BLaER1 (cell line): ENCODE measurements at regions not wholly inside any gene's neighbourhood (a gene's known extent, or its start where the extent isn't known, plus 50 kb on each side); places are given as distances from the start of the nearest gene placed in this dataset.

Experiments used
- H3K27ac ChIP-seq: shearing (Covaris generic); formaldehyde crosslinking; 2 replicates; pipeline ENCODE4 v1.8.1; 2022
- H3K27me3 ChIP-seq: shearing (Covaris generic); formaldehyde crosslinking; 2 replicates; pipeline ENCODE4 v1.8.1; 2022
- H3K36me3 ChIP-seq: shearing (Covaris generic); formaldehyde crosslinking; 2 replicates; pipeline ENCODE4 v1.8.1; 2022
- H3K4me1 ChIP-seq: shearing (Covaris generic); formaldehyde crosslinking; 2 replicates; pipeline ENCODE4 v1.8.1; 2022
- H3K4me2 ChIP-seq: shearing (Covaris generic); formaldehyde crosslinking; 2 replicates; pipeline ENCODE4 v1.8.1; 2022
- H3K4me3 ChIP-seq: shearing (Covaris generic); formaldehyde crosslinking; 2 replicates; pipeline ENCODE4 v1.8.1; 2022
- H3K9ac ChIP-seq: shearing (Covaris generic); formaldehyde crosslinking; 2 replicates; pipeline ENCODE4 v1.8.1; 2022
- H3K9me3 ChIP-seq: shearing (Covaris generic); formaldehyde crosslinking; 2 replicates; pipeline ENCODE4 v1.8.1; 2022
- H4K20me1 ChIP-seq: shearing (Covaris generic); formaldehyde crosslinking; 2 replicates; pipeline ENCODE4 v1.8.1; 2022
- Cebpa-rat ChIP-seq: shearing (Covaris generic); IDR thresholded peaks from 2 replicates; pipeline ENCODE4 v1.8.1; 2022

DNA sequence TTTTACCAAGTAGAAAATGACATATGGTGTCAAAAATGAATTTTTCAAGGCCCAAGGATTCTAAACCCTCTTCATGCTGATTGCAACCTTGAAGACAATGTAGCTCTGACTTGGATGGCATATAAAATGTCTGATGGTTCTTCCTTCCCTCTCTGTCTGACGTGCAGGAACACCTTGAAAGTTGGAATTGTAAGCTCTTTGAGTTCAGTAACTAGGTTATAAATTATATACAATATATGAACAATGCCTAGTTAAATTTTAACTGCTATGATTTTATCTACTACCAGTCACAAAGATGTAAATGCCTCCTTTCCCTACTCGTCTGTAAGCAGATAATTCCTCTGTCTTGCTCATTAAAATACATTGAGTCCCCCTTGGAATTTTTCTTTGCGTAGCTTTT lies 89.5 kb upstream of the TMEM17 start:
- no peak overlapping the region for H3K9ac ChIP-seq
- H3K27ac ChIP-seq = no peak overlapping the region
- TF ChIP-seq Cebpa-rat = no peak
- H3K9me3 ChIP-seq = peaks cover 4% of the 10 kb centered on the region; the same call in 1 of the 2 replicates
- H3K27me3 ChIP-seq = no peaks in the 10 kb centered on the region
- peaks cover 6% of the 10 kb centered on the region; the same call in 1 of the 2 replicates for H3K4me1 ChIP-seq
- no peak overlapping the region for H3K4me3 ChIP-seq
- no peak overlapping the region for H3K4me2 ChIP-seq
- no peaks in the 10 kb centered on the region for H3K36me3 ChIP-seq
- H4K20me1 ChIP-seq = no peaks in the 10 kb centered on the region

DNA sequence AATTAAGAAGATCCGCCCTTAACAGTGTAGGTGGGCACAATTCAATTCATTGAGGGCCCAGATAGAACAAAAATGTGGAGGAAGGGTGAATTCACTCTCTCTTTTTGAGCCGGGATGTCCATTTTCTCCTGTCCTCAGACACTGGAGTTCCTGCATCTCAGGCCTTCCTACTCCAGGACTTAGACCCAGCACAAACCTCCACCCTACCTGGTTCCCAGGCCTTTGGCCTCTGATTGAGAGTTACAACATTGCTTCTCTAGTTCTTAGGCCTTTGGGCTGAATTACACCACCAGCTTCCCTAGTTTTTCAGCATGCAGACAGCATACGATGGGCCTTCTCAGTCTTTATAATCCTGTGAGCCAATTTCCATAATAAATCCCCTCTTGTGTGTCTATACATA lies 87.8 kb upstream of the TMEM17 start:
- H3K4me3 ChIP-seq = no peak overlapping the region
- no peaks in the 10 kb centered on the region for H3K9me3 ChIP-seq
- H3K27me3 ChIP-seq = no peaks in the 10 kb centered on the region
- H4K20me1 ChIP-seq = no peaks in the 10 kb centered on the region
- H3K4me2 ChIP-seq = no peak overlapping the region
- H3K4me1 ChIP-seq = peaks cover 6% of the 10 kb centered on the region; the same call in 1 of the 2 replicates
- no peak for TF ChIP-seq Cebpa-rat
- no peak overlapping the region for H3K9ac ChIP-seq
- no peaks in the 10 kb centered on the region for H3K36me3 ChIP-seq
- no peak overlapping the region for H3K27ac ChIP-seq

GRCh38 chr2:62591491-62591890 lies 85.5 kb upstream of the TMEM17 start:
- Histone ChIP-seq H3K4me3 (no peak overlapping the region), H4K20me1 (no peaks in the 10 kb centered on the region), H3K36me3 (no peaks in the 10 kb centered on the region), H3K9ac (no peak overlapping the region), H3K4me2 (no peak overlapping the region), H3K9me3 (peaks cover under 1% of the 10 kb centered on the region; the same call in 1 of the 2 replicates), H3K27ac (no peak overlapping the region), H3K4me1 (no peaks in the 10 kb centered on the region), H3K27me3 (no peaks in the 10 kb centered on the region)
- TF ChIP-seq Cebpa-rat = no peak

DNA sequence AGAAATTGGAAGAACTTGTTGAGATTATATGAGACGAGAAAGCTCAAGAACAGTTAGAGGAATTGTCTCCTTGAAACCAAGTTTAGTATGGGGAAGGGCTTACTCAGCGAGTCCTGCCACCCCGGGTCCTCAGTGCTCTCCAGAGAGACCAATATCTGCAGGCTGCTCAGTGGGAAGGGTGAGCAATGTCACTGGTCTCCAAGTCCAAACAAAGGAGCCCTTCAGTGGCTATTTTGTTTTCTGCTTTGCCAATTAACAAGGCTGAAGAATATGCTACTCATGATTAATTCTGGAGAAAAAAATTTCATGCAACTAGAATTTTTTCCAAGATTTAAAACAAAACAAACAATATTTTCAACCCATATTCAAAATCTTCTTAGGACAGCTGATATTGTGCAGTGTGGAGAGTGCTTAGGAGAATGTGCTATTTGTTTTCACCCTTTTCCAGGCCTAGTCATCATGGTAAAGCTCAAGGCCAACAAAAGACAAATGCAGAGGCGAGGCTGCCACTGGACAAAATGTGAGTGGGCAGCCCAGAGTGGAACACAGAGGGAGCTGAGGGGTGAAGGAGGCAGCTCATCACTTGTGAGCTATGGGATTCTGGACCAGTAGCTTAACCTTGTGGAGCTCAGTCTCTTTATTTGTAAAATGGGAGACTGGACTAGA lies 83.8 kb upstream of the TMEM17 start:
- peaks cover 5% of the 10 kb centered on the region; the same call in 1 of the 2 replicates for H3K9me3 ChIP-seq
- H3K36me3 ChIP-seq = no peaks in the 10 kb centered on the region
- H3K4me2 ChIP-seq = no peak overlapping the region
- H3K4me1 ChIP-seq = no peaks in the 10 kb centered on the region
- no peak overlapping the region for H3K27ac ChIP-seq
- no peak overlapping the region for H3K4me3 ChIP-seq
- TF ChIP-seq Cebpa-rat = no peak
- no peak overlapping the region for H3K9ac ChIP-seq
- H4K20me1 ChIP-seq = no peaks in the 10 kb centered on the region
- no peaks in the 10 kb centered on the region for H3K27me3 ChIP-seq

- Histone ChIP-seq H3K4me3 (no peak overlapping the region), H3K9ac (no peak overlapping the region), H3K27ac (no peak overlapping the region), H3K4me1 (no peaks in the 10 kb centered on the region), H4K20me1 (no peaks in the 10 kb centered on the region), H3K4me2 (no peak overlapping the region), H3K27me3 (no peaks in the 10 kb centered on the region), H3K36me3 (no peaks in the 10 kb centered on the region), H3K9me3 (peaks cover 5% of the 10 kb centered on the region; the same call in 1 of the 2 replicates)
- TF ChIP-seq Cebpa-rat = no peak
These were observed 81.6 kb upstream of the TMEM17 start for GRCh38 chr2:62587592-62587991.

DNA sequence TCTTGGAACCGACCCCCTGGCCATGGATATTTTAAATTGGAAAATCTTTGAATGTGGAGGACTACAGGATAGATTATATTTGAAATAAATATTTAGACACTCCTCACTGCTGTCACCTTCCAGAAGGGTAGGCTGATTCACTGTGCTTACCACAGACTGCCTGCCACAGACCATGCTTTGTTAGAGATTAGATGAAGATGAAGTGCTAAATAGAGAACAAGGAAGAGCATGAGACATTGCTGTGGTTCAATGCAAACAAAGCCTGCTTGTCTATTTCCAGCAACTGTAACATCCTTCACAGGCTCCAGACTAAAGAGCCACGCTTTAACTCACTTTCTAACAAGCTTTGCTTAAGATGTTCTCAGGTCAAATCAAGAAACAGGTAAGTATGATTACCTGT lies 81.0 kb upstream of the TMEM17 start:
- no peak overlapping the region for H3K9ac ChIP-seq
- H3K4me3 ChIP-seq = no peak overlapping the region
- no peak for TF ChIP-seq Cebpa-rat
- no peaks in the 10 kb centered on the region for H3K27me3 ChIP-seq
- peaks cover 5% of the 10 kb centered on the region; the same call in 1 of the 2 replicates for H3K9me3 ChIP-seq
- H3K4me1 ChIP-seq = no peaks in the 10 kb centered on the region
- no peaks in the 10 kb centered on the region for H3K36me3 ChIP-seq
- no peak overlapping the region for H3K4me2 ChIP-seq
- H3K27ac ChIP-seq = no peak overlapping the region
- no peaks in the 10 kb centered on the region for H4K20me1 ChIP-seq

- Histone ChIP-seq H4K20me1 (no peaks in the 10 kb centered on the region), H3K4me2 (no peak overlapping the region), H3K9me3 (no peaks in the 10 kb centered on the region), H3K9ac (no peak overlapping the region), H3K36me3 (no peaks in the 10 kb centered on the region), H3K27ac (no peak overlapping the region), H3K4me1 (no peaks in the 10 kb centered on the region), H3K27me3 (no peaks in the 10 kb centered on the region), H3K4me3 (no peak overlapping the region)
- TF ChIP-seq Cebpa-rat = no peak
These were observed 73.0 kb upstream of the TMEM17 start for GRCh38 chr2:62578803-62579640.

DNA sequence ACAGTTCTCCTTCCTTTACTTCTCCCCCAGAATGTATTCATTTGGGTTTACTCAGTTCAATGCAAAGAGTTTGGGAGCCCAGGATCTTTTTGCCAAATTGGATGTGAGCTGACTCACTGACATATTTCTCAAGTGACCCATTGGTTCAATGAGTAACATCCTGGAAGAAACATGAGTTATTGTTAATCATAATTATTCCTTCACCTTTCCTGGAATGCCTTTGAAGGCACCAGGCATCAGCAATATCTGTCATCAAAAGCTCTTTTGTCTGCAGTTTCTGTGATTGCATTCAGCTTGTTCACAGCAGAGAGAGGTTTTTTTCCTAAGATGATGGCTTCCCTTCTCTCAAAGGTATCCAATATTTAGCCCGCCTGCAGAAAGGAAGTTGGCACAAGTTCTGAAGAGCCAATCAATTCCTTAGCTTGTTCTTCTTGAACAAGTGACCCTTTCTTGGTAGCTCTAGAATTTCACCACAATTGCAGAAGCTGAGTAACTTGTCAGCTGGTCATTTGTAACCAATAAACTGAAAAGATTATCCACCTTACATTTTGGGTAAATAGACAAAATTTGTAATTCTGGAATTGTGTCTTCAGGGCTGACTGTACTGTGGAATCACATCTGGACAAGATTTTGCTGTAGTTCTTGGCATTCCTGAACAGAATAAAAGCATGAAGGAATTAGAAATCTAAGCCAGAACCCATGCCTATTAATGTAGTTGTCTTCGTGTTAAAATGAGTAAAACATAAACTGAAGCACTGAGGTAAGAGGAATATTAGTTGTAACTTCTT lies 72.2 kb upstream of the TMEM17 start:
- Histone ChIP-seq H3K4me2 (no peak overlapping the region), H3K4me1 (no peaks in the 10 kb centered on the region), H4K20me1 (no peaks in the 10 kb centered on the region), H3K4me3 (no peak overlapping the region), H3K36me3 (no peaks in the 10 kb centered on the region), H3K27me3 (no peaks in the 10 kb centered on the region), H3K9me3 (no peaks in the 10 kb centered on the region), H3K27ac (no peak overlapping the region), H3K9ac (no peak overlapping the region)
- no peak for TF ChIP-seq Cebpa-rat

GRCh38 chr2:62576276-62576939 lies 70.4 kb upstream of the TMEM17 start:
- no peaks in the 10 kb centered on the region for H4K20me1 ChIP-seq
- no peak overlapping the region for H3K9ac ChIP-seq
- H3K36me3 ChIP-seq = no peaks in the 10 kb centered on the region
- no peak overlapping the region for H3K4me2 ChIP-seq
- no peaks in the 10 kb centered on the region for H3K4me1 ChIP-seq
- no peak overlapping the region for H3K27ac ChIP-seq
- H3K27me3 ChIP-seq = no peaks in the 10 kb centered on the region
- H3K4me3 ChIP-seq = no peak overlapping the region
- no peaks in the 10 kb centered on the region for H3K9me3 ChIP-seq
- no peak for TF ChIP-seq Cebpa-rat
